A204.1 (cell line): ENCODE measurements at regions not wholly inside any gene's neighbourhood (a gene's known extent, or its start where the extent isn't known, plus 50 kb on each side); places are given as distances from the start of the nearest gene placed in this dataset.
"Not testable (repeated sequence)": the region's sequence is repeated elsewhere in the genome, so short reads cannot be mapped to it uniquely, and the experiment has no call there.

Experiments used
- FAIRE-seq: peaks from 2 replicates; lab custom pipeline; 2012; peaks lifted over from hg19 to GRCh38; lab: Jason Lieb, UNC

DNA sequence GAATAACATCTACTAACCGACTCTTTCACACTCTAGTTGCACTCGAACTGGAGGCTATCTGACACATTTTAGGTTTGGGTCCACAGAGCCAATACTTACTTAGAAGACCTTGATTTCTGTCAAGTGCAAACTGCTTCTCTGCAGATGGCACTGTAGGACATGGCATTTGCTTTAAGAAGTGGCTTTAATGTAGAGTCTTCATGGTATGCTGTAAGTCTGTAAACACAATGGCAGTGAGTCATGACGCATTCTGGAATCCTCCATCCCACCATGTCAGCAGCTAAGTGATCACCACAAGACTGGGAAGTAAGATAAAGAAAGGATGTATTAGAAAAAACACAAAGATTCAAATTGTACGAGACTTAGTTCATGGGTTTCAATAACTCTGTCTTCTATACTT is 377.0 kb upstream of the NOX3 start:
- no peak for FAIRE-seq

DNA sequence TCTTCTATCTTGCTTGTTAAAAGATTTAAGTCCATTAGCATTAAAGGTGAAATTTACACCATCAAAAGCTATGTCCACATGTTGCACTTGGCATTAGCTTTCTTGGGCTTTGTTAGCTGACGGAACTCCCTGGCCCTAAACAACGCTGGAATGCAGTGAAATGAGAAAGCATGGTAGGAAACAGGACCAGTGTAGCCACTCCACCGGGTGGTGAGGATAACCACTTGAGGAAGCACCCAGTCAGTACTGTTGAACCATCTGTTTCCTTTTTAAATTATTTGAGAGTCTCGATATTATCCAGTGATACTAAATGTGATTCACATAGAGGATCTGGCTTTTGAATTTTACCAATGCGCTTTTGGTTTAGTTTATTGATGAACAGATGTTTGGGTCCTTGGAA is 374.9 kb upstream of the NOX3 start:
- no peak for FAIRE-seq

DNA sequence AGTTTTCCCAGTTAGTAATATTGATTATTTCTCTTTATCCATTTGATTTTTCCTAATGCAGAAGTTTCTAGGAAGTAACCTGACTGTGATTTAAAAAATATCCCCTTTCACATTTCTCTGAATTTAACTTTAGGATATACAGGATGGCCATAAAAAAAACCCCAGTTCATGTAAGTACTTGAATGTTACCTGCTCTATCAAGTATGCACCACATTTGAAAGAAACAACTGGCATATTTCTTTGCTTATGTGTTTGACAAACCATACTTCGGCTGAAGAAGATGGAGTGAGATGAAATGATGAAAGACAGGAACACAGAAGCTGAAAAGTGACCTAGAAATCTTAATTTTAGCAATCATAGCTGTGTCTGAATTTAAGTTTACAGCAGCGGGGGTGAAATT is 374.0 kb upstream of the NOX3 start:
- no peak for FAIRE-seq

DNA sequence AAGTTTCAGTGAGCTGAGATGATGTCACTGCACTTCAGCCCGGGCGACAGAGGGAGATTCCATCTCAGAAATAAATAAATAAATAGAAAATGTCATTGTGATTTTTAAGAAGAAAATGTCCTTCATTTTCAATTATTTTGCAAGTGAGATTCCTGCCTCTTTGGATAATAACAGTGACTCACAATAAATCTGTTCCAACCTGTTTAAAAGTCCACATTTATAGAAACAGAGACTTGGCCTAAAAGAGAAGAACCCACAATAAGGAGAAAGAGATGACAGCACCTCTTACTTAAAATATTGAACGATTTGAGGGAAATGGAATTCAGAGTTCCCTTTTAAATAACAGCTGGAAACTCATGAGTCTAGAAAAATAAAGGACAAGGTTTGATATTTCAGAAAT is 373.4 kb upstream of the NOX3 start:
- no peak for FAIRE-seq

DNA sequence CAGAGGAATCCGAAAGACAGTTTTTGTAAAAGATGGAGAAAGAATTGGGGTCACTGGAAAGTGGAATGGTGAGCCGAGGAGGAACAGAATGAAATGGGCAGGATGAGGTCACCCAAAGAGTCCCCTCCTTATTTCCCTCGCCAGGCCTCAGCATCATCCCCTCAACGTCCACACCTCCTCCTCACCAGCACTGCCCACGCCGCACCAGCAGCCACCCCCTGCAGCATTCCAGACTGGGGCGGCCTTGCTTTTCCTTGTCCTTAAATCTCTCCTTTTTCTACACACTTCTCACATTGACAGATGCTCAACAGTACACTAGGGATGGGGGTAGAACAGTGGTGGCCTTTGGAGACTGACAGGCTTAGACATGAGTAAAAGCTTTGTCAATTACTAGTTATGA is 363.1 kb upstream of the NOX3 start:
- FAIRE-seq, result no peak

DNA sequence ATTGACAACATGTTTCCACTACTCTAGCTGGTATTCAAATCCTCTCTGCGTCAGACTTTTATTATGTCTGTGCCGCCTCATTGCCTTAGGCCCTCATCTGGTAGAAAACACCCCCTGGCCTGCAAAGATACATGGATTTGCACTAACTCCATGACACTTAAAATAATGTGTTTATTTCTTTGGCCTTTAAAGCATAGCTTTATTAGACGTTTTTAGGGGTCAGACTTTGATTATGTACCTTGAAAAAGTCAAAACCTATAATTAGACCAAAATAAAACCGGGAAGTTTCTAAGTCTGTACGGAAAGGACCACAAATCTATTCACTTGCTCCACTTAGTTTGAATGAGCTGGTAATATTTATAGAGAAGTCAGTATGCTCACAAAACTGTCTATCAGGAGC is 357.9 kb upstream of the NOX3 start:
- no peak for FAIRE-seq

DNA sequence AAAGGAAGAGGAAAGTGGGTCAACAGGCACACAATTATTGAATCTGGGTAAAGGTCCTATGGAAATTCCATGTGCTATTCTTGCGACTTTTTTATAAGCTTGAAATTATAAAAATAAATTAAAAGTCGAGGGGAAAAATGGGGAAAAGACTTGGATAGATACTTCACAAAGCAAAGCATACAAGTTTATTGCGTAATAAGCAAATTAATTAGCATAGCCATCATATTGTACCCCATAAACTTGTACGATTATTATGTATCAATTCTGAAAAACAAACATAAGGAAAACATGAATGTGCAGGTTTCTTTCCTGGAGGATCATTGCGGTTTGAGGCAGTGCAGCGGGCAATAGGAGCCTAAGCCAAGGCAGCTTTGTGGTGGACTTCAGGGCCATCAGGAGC is 351.6 kb upstream of the NOX3 start:
- no peak for FAIRE-seq

DNA sequence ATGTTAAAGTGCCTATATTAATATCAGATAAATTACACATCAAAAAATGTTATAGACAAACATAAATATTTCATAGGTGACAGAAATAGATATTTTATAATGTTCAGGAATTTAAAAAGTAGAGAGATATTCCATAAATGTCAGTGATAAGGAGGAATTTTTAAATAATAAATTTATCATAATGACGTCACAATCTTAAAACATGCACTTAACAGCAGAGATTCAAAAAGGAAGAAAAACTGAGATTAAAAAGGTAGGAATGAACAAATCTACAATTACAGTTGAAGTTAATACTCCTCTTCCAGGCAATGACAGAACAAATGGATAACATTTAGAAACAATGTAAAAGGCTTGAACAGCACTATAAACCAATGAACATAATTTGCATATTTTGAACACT is 345.4 kb upstream of the NOX3 start:
- peak; percentile 19 for FAIRE-seq

DNA sequence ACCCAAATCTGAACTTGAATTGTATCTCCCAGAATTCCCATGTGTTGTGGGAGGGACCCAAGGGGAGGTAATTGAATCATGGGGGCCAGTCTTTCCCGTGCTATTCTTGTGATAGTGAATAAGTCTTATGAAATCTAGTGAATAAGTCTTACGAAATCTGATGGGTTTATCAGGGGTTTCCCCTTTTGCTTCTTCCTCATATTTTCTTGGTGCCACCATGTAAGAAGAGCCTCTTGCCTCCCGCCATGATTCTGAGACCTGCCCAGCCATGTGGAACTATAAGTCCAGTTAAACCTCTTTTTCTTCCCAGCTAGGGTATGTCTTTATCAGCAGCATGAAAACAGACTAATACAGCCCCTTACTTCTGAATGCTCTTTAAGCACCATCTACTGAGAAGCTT is 343.2 kb upstream of the NOX3 start:
- FAIRE-seq, result not testable (repeated sequence)

DNA sequence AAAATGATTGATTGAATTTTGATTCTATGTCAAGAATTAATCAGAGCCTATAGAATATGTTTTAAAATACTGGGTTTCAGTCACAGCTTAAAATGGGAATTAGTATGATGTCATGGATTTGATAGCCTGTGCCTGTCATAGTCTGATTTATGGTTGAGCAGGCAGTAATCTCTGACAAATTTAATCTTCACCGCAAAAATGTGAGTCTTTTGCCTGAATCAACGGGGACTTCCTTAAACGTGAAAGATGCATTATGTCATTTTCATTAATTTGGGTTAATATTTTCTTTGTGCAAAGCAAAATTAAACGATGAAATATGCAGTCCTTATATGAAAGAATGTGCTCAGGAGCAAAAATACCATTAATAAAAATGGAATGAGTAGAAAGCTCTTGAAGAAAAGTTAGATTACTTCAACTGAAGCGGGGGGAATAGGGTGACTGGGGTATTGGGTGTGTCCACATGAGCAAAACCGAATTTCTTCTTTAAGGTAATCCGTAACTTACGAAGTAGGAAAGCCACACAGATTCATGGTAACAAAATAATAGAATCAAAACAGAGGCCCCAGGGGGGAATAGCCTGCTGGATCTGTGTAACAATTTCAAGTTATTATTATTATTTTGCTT is 339.6 kb upstream of the NOX3 start:
- FAIRE-seq, result no peak

DNA sequence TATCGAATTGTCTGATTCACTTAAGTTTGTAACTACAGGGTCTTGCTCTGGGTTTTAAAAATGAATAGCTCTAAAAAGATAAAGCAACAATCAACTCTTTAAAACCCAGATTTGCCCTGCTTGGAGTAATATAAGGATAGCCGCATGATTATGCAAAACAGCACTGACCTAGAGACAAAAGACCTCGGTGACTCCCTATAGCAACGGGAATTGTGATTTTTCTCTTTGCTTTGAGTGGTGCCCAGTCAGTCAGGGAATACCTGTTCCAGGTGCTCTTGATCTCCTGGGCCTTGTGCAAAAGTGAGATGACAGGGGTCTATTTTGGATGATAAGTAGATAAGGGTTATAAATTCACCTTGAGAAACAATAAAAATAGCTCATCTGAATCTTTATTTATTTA is 336.3 kb upstream of the NOX3 start:
- FAIRE-seq, result no peak

DNA sequence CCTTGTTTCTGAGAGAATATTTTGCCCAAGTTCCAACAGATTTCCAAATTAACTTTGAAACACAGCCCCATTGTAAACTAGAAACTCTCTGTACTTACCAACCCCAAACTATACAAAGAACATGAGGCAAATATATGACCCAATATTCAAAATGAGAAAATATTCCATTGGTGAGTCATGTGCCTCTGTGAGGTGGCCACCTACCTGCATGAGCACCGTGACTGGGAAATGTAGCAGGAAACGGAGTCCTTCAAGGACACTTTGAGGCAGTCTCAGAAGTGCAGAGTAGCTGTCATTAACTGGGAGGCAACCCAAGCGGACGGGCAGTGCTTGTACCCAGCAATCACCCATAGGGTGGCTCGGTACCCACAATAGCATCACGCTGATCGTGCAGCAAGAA is 335.5 kb upstream of the NOX3 start:
- FAIRE-seq, result no peak

DNA sequence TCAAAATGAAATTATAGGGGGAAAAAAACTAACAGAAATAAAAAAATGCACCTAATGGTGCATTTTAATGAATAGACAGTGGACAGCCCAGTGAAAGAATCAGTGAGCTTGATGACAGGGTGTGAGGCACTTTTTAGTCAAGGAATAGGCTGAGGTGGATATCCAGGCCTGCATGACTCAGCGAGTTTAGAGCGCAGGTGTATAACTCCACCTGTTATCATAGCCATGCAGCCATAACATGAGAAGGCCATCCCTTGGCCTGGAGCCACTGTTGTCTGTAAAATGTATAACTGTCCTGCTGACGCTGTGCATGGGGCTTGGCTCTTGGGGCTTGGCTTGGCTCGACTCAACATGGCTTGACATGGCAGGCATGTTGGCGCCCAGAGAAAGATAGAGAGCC is 331.5 kb upstream of the NOX3 start:
- FAIRE-seq, result no peak

DNA sequence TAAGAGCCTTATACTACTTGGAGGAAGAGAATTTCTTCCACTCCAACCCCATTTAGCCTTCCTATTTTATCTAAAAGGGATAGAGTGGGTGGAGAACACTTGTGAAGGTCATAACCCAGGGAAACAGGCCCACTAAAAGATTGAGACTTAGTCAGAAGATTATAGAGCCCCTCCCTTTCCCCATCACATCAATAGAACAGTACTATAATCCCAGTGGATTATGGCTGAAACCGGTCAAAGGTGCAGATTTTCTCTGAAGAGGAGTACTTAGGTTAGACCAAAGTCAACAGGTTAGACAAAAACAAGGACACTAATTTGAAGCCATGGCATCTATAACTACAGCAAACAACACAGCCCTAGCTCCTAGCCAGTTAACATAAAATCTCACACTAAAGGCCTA is 330.9 kb upstream of the NOX3 start:
- no peak for FAIRE-seq

DNA sequence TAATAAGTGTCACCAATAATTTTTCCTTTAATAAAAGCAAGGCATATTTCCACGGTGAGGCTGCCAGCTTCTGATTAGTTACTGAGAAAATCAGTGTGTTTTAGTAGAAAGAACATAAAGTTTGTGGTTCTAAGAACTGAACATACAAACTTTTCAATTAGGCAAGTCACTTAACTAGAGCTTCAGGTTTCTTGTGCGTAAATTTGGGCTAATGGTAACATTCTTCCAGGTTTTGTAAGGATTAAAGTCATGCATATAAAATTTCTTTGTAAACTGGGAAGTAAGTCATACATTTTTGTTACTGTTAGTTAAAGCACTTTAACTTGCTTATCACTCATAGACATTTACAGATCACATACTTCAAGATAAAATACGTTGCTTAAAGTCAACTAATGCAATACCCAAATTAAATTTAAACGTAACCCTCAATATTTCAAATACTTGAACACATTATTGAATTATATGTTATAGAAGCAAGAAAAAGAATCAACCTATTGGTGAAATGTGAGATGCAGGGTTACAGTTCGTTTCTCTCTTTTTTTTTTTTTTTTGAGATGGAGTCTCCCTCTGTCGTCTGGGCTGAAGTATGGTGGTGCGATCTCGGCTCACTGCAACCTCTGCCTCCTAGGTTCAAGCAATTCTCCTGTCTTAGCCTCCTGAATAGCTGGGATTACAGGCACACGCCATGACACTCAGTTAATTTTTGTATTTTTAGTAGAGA is 327.3 kb upstream of the NOX3 start:
- FAIRE-seq, result no peak

DNA sequence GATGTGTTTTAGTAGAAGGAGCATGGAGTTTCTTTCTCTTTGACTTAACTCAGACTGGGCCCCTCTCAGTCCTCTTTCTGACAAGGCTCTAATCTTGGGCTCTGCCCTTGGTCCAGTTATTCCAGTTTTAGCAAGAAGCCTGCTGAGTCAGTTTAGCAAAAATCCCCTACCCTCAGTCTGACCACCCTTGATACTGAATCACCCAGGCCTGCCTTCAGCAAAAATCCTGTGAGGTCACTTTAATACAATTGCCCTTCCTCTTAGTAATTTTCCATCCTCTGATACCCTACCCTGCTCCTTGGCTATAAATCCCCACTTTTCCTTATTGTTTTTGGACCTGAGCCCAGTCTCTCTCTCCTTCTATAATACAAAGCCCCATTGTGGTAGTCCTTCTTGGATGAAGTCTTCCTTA is 326.7 kb upstream of the NOX3 start:
- no peak for FAIRE-seq

DNA sequence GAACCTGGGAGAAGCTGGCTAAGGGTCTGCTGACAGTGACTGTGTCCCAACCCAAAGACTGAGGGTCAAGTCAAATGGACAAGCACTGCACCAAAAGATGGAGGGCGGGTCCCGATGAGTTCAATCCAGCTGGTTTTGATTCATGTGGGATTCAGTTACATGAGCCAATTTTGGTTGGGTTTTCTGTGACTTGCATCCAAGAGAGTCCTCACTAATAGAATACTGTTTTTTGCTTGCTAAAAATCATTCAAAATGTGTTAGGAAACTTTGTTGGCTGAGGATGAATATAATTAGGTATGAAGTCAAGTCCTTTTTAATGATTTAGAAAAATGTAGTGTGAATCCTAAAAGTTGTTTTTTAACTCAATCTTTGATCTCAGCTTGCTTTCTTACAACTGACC is 323.8 kb upstream of the NOX3 start:
- FAIRE-seq, result no peak

DNA sequence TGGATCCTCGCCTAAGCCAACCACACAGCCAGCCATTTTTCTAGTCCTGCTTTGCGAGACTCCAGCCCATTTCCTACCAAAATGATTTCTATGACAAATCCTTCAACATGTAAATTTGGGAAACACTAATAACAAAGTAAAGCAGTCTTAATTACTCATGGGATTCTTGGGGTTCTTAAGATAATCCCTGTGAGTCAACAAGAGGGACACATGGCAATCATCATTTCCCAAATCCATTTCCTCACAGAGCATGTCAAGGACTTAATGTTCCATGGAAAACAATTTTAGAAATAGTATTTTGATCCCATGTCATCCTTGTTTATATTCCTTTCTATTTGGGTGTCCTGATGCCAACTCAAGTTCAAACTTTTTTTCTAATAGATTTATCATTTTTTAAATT is 322.7 kb upstream of the NOX3 start:
- no peak for FAIRE-seq

DNA sequence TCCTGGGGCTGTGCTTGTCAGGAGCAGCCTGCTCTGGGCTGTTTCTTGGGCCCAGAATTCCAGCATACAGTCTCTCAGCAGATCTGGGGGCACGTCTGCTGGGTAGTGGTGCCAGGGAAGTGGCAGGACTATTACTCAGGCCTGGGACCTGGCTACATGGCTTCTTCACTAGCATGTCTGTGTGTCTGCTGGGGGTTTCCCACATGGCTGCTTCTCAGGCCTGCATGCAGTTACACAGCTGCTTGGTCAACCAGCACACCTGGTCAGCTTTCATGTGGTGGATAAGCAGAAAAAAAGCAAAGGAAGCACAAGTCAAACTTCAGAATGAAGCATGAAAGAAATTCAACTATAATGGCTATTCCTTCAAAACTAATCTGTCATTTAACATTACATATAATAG is 316.2 kb upstream of the NOX3 start:
- no peak for FAIRE-seq

DNA sequence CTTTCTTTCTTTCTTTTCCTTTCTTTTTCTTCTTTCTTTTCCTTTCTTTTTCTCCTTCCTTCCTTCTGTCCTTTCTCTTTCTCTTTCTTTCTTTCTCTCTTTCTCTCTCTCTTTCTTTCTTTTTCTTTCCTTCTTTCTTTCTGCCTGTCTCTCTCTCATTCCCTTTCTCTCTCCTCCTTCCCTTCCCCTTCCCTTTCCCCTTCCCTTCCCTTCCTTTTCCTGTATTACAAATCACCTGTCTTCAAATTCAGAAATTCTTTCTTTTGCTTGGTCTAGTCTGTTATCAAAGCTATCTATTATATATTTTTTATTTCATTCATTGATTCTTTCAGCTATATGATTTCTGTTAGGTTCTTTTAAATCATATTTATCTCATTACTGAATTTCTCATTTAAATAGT is 315.2 kb upstream of the NOX3 start:
- FAIRE-seq, result no peak

DNA sequence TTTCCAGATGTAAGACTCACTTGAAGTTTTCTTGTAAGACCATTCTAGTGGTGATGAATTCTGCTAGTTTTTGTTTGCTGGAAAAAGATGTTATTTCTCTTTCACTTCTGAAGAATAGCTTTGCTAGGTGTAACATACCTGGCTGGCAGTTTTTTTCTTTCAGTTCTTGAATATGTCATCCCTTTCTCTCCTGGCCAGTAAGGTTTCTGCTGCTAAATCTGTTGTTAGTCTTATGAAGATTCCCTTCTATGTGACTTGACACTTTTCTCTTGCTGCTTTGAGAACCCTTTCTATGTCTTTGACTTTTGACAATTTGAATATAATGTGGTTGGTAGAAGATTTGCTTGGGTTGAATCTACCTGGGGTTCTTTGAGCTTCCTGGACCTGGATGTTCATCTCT is 314.7 kb upstream of the NOX3 start:
- no peak for FAIRE-seq

DNA sequence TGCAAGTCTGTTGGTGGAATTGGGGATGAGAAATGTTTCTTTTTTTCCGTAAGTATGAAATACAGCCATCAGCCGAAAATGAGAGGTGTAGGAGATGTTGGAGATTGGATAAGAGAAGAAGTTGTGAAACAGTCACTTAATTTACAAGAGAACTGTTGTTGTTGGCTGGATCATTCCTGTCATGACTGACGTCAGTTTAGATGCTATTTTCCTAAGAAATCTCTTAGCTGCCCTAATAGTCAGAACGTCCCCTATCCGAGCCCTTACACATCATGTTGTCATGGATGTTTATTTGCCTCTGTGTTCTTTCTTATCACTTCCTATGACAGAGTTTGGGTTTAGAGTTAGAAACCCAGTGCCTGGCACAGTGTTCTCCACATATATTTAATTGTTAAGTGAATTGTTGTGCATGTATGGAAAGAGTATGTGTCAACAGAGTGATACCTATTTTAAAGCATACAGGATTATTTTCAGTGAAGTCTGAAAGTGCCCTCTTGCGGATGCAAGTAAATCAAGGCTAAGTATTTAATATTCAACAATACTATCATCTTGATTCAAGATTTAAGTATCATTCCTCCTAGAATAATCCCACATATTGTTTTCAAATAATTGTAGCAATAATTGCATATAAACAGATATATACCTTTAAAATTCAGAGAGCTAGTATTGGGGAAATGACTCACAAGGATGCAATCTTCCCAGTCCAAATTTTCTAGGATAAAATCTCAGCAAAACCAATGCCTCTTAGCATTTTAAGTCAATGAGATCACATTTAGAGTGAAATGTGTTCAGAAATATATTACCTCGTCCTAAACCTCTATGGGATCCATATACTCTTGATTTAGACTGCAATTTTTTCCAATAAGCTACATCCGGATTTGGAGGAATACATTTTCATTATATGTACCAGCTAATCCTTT is 309.9 kb upstream of the NOX3 start:
- FAIRE-seq, result peak; percentile 86

DNA sequence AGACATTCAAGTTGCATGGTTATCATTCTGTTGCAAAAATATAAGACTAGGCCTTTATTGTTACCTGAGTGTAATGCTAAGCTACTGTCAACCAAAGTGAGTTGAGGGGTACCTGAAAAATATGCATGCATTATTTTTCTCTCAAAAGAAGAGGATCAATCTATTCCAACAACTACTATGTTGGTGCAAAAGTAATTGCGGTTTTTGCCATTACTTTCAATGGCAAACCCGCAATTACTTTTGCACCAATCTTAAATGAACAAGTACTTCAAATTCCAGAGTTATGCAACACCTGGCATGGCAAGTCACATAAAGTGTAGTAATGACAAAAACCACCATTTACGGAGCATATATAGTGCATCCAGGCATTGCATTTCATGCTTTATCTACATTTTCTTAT is 307.0 kb upstream of the NOX3 start:
- FAIRE-seq, result no peak
